Raji (cell line): ENCODE measurements at regions not wholly inside any gene's neighbourhood (a gene's known extent, or its start where the extent isn't known, plus 50 kb on each side); places are given as distances from the start of the nearest gene placed in this dataset.

ENCODE experiments used
- POLR2A ChIP-seq: IDR thresholded peaks from 2 replicates; pipeline ENCODE4 v1.6.1; 2011; ENCODE audit warnings: low read depth, low read length, control low read depth; ENCODE audit not compliant: insufficient read depth

DNA sequence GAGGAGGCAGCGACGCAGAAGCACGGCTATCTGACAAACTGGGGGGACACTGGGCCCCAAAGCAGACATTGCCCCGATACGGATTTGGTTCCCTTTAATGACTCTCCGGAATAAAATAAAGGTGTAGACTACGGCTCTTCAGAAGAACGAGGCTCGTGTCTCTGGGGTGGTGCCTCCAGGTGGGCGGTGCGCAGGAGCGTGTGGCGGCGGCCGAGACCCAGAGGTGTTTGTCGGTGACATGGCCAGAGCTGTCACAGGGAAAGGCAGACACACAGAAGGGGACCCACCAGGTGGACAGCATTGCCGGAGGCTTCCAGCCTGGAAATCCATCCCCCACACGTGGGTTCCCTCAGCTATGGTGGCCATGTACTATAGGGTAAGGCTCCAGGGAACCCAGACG is 366.0 kb downstream of the BRD1 start:
- no peak for TF ChIP-seq POLR2A

DNA sequence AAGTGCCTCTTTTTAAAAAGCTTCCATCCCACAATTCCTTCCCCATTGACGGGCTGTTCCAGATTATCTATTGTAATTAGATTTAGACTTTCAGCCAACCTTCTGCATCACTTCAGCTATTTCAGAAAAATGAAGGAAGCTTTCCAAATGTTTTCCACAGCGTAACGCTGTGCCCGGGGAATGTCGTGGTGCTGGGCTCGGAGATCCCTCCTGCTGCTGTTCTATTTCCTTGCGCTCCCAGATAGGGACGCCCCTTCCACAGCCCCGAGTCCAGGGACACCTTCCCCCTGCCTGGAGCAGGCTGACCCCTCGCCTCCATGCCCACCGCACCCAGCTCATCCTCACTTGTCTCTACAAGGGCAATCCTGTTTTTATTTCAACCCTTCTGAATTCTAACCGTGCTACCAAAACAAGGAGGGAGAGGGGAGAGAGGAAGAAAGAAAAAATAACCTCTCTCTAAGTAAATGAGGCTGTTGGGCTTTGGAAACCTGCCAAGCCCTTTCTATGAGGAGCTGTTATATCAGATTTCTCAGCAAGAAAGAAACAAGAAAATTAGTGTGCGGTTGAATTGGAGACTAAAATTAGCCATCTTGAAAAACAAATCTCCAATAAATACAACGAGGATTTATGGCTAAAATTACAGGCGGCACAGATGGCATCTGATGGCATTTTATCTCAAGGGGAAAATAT is 366.9 kb downstream of the BRD1 start:
- no peak for TF ChIP-seq POLR2A

DNA sequence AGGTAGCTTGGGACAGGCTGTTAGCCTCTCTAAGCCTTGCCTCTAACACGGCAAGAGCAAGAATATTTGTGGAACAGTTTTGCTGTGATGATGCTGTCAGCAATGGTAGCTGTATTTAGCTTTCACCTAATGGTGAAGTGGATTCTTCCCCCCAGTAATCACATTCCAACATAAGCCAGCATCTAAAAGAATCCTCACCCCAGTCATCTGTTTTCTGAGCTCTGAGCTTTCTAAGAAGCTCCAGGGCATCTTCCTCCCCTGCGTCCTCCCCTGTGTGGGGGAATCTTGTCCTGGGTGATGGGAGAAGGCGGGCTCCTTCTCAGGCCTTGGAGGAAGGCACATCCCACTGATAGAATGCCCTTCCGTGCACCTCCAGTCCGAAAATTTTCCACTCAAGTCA is 367.6 kb downstream of the BRD1 start:
- no peak for TF ChIP-seq POLR2A

DNA sequence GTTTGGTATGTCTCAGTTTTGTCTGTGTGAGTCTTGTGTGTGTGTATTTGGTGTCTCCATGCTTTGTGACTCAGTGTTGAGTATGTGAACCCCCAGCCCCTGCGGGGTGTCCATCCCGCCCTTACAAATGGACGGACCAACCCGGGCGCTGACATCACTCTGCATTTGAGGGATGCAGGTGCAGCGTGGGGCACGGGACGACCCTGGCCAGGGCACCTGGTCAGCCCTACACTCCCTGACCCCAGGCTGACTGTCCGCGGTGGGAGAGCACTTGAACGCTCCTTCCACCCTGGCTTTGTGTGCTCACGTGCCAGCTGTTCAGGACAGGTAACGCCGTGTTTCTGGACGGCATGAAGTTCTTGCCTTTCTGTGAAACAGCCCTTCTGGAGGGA is 369.0 kb downstream of the BRD1 start:
- no peak for TF ChIP-seq POLR2A

DNA sequence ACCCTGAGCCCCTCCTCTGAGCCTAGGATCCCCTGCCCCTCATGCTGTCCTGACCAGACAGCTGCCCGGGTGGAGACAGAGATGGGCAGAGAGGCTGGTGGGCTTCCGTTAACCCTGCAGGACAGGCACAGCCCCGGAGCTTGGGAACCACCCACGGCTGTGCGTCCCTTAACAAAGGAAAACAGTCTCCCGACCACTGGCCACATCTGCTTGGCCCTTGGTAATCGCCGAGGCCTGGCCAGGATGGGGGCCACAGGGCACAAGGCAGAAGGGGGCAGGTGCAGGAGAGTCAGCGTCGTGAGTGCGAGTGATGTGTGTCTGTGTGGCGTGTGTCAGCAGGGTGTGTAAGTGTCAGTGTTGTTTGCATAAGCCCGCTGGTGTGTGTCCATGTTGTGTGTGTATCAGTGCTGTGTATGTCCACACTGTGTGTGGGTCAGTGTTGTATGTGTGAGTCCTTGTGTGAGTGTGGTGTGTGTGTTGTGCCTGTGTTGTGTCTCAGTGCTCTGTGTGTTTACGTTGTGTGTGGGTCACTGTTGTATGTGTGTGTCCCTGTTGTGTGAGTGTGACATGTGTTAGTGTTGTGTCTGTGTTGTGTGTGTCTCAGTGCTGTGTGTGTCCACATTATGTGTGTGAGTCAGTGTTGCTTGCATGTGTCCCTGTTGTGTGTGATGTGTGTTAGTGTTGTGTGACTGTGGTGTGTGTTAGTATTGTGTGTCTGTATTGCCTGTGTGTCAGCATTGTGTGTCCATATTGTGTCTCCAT is 369.5 kb downstream of the BRD1 start:
- no peak for TF ChIP-seq POLR2A

DNA sequence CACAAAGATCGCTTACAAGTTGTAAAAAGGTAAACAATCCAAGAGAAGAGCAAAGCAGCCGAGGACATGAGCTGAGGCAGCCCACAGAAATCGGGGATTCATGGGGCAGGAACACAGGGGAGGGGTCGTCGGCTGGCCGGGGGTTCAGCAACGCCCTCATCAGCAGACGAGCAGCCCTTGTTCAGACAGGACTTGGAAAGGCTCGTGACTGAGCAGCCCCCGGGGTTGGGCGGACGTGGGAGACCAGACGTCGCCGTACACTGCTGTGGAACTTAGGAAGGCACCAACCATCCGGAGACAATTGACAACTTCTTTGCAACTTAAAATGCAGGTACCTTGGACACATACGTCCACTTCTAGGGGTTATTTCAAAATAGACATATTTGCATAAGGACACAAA is 370.5 kb downstream of the BRD1 start:
- TF ChIP-seq POLR2A = no peak

DNA sequence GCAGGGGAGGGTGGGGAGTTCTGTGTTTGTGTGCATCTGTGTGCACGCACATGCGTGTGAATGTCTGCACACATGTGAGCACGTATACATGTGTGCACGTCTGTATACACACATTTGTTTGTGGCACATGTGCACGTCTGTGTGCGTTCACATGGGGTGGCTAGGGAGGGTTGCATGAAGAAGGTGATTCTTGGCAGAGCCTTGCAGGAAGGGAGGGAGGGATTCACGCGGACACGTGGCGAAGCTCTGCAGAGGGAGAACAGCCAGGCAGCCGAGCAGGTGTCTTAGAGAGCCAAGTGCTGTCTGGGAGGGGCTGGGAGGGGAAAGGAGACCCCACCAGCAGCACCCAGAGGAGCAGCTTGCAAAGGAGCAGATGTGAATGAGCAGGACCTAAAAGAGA is 372.1 kb downstream of the BRD1 start:
- TF ChIP-seq POLR2A = no peak

DNA sequence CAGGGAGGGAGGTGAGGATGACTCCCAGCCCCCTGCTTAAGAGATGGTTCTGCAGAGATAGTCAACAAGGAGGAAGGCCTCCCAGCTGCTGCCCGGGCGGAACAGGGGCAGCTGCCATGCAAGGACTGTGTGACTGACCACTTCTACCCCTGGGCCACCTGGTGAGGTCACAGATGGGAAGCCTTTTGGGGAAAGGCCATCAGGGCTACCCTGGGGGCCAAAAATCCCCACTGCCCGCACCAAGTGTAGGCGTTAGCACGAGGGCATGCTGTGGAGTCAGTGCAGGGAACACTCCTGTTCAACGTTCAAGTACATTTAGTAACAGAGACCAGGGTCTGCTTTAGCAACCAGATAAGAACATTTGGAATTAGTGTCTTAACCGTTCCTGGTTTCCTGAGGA is 372.9 kb downstream of the BRD1 start:
- TF ChIP-seq POLR2A = no peak

DNA sequence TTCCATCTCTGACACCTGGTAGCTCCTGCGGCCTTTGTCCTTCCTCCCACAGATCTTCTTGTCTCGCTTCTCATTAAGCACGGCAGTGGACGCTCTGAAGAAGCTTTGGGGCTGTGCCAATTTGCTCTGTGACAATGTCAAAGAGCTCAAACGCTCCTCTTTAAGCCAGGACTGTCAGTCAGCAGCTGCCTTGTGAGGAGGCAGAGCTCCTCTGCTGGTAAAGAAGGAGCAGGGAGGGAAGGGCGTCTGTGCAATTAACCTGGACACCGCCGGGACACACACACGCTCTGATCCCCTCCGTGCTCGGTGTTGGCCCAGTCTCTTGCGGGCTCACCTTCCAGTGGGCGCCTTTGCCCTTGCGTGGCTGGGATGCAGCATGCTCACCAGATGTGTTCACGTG is 373.9 kb downstream of the BRD1 start:
- TF ChIP-seq POLR2A = no peak

DNA sequence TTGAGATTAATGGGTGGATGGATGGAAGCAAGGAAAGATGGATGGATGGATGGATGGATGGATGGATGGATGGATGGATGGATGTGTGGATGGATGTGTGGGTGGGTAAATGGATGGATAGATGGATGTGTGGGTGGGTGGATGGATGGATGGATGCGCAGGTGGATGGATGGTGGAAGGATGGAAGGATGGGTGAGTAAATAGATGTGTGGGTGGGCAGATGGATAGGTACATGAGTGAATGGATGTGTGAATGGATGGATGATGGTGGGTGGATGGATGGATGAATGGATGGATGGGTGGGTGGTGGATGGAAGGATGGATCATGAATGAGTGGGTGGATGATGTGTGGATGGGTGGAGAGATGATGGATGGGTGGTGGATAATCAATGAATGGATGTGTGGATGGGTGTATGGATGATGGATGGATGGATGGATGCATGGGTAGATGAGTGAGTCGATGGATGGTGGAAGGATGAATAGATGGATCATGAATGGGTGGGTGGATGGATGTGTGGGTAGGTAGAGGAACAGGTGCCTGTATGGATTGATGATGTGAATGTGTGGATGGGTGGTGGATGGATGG is 375.2 kb downstream of the BRD1 start:
- TF ChIP-seq POLR2A = no peak

DNA sequence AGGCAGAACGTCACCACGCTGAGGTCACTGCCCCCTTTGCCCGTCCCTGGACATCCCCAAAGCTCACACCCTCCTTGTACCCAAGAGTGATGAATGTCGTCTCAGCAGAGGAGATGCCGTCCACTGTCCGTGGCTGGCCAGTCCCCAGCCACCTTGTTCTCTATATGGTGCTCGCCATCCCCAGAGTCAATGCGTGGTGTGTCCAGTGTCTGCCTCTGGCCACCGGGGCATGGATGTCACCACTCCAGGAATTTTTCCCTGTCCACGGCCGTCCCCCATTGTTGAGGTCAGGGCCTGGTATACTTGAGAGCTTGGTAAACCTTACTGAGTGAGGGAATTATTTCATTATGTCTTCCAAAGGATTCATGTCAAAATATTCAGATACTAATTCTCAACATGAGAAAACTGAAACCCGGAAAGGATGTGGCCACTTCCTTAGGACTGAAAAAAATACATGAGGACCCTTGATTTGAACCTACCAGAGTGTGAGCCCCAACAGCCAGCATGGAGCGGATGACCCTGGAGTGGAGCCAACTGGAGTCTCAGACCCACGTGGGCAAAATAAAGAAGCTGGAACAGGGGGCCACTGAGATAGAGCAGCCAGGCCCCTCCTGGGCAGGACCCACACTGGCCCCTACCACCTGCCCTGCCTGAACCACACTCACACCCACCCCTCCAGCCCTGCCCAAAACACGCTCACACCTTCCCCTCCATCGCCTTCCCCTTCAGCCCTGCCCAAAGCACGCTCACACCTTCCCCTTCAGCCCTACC is 376.4 kb downstream of the BRD1 start:
- no peak for TF ChIP-seq POLR2A

DNA sequence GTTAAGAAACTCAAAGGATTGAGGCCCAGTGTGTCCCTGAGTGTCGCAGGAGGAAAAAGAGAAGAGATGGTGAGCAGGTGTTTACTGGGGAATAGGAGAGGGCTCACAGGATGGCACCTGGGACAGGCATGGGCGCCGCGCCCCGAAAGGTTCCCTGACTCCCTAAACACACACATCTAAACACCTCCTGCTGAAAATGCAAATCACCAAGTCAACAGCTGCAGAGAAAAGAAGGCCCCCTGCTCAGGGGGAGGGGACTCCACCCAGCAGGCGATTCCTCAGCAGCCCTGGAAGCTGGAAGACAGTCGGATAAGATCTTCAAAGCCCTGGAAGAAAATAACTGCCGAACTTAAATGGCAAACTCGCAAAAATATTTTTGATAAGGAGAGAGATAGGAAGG is 377.2 kb downstream of the BRD1 start:
- TF ChIP-seq POLR2A = no peak

DNA sequence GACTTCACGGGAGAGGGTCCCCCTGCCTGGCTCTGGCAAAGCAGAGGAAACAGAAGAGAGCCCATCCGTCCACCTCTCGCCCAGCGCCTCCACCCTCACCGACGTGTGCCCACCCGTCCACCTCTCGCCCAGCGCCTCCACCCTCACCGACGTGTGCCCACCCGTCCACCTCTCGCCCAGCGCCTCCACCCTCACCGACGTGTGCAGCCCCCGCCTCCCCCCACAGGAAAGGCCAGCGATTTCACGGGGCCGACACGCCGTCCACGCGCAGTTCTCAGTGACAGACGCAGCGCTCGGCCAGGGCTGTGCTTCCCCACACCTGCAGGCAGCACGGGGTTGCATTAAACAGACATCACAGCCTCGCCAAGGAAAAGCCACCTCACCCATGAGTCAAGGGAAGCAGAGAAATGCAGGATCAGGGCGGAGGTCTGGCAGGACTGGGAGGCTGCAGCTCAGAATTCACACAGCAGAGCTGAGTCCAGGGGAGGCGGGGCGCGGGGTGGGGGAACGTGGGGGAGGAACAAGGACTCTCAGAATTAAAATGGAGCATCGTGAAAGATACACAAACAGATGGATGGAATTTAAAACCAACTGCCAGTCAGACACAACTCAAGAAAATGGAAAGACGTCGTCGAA is 377.7 kb downstream of the BRD1 start:
- no peak for TF ChIP-seq POLR2A

DNA sequence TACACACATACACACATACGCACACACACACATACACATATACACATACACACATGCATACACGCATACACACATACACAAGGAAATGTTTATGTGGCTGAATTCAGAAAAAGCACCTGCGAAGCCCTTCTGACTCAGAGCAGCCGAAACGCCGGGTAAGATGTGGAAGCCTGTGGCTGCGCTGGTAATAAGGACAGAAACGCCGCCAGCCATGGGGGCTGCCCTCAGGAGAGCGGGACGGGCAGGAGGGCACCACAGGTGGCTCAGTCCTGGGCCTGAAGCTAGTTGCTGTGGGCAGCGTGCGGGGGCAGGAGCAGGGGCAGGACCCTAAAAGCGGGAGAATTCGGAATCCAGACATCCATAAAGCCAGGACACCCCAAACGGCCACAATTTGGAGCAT is 378.3 kb downstream of the BRD1 start:
- TF ChIP-seq POLR2A = no peak

DNA sequence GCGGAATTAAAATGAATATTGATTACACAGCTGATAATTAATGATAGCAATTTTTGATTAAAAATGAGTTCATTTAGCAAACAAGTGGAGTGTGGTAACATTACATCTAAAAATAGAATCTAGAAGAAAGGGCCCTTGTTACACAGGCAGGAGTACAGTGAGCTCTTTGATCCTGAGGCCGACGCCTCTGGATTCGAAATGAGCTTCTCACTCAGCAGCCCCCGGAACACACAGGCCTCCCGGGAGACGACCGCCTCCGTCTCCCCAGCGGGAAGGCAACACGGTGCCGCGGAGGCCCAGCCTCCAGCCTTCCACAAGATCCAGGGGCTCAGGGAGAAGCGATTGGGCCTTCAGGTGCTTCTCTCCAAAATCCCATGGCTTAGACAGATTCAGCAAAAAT is 379.1 kb downstream of the BRD1 start:
- no peak for TF ChIP-seq POLR2A
